Mesenchymal stem cell (in vitro differentiated cells and primary cell): ENCODE measurements at regions not wholly inside any gene's neighbourhood (a gene's known extent, or its start where the extent isn't known, plus 50 kb on each side); places are given as distances from the start of the nearest gene placed in this dataset.

Experiments used
- DNase-seq: peaks from one replicate; pipeline ENCODE4 v3.0.0-alpha.2; 2013
- H2AFZ ChIP-seq: one replicate; pipeline ENCODE4 v1.6.1; 2013; ENCODE audit warnings: low read depth, mild to moderate bottlenecking, control low read depth, inconsistent platforms, low read length, moderate library complexity
- H2AK5ac ChIP-seq: 2 replicates; pipeline ENCODE4 v1.6.1; 2013; ENCODE audit warnings: low read length, moderate library complexity, mild to moderate bottlenecking, inconsistent platforms; ENCODE audit not compliant: severe bottlenecking
- H2BK120ac ChIP-seq: one replicate; pipeline ENCODE4 v1.6.1; 2013; ENCODE audit warnings: low read depth, mild to moderate bottlenecking, inconsistent platforms, low read length, moderate library complexity
- H2BK12ac ChIP-seq, 2 experiments: one replicate each; pipeline ENCODE4 v1.6.1; 2013; ENCODE audit warnings: inconsistent platforms in 2 of 2, low read length in 2 of 2, mild to moderate bottlenecking in 2 of 2, moderate library complexity in 2 of 2, control low read depth in 1 of 2
- H2BK15ac ChIP-seq: one replicate; pipeline ENCODE4 v1.6.1; 2013; ENCODE audit warnings: mild to moderate bottlenecking, low read depth, inconsistent platforms; ENCODE audit not compliant: poor library complexity, severe bottlenecking
- H2BK5ac ChIP-seq: 2 replicates; pipeline ENCODE4 v1.6.1; 2013; ENCODE audit warnings: low read depth, mild to moderate bottlenecking, low read length, control low read depth, inconsistent platforms; ENCODE audit not compliant: poor library complexity, severe bottlenecking
- H3K14ac ChIP-seq, 2 experiments: one replicate each; pipeline ENCODE4 v1.6.1; 2013; ENCODE audit warnings: inconsistent platforms in 2 of 2, low read length in 2 of 2, control low read depth in 1 of 2, mild to moderate bottlenecking in 1 of 2, moderate library complexity in 1 of 2
- H3K18ac ChIP-seq, 2 experiments: one replicate each; pipeline ENCODE4 v1.6.1; 2013; ENCODE audit warnings: inconsistent platforms in 2 of 2, low read length in 2 of 2, control low read depth in 1 of 2, low read depth in 1 of 2, mild to moderate bottlenecking in 1 of 2
- H3K23ac ChIP-seq, 2 experiments: one replicate each; pipeline ENCODE4 v1.6.1; 2013; ENCODE audit warnings: inconsistent platforms in 2 of 2, low read length in 2 of 2, mild to moderate bottlenecking in 2 of 2, moderate library complexity in 2 of 2, control low read depth in 1 of 2
- H3K27ac ChIP-seq: 2 replicates; pipeline ENCODE4 v1.5.1; 2013; ENCODE audit warnings: mild to moderate bottlenecking, moderate library complexity, low read length, control low read depth, inconsistent platforms; ENCODE audit not compliant: poor library complexity, severe bottlenecking
- H3K27me3 ChIP-seq, 2 experiments: 2 replicates each; pipeline versions ENCODE4 v1.6.1 to v1.7.0; 2013; ENCODE audit warnings: low read length in 2 of 2, mild to moderate bottlenecking in 2 of 2, moderate library complexity in 2 of 2, control low read depth in 1 of 2, inconsistent platforms in 1 of 2; ENCODE audit not compliant: control insufficient read depth in 1 of 2, insufficient read depth in 1 of 2
- H3K36me3 ChIP-seq, 2 experiments: 2 replicates each; pipeline versions ENCODE4 v1.6.1 to v1.7.0; 2013; ENCODE audit warnings: low read length in 2 of 2, control low read depth in 1 of 2, inconsistent platforms in 1 of 2, low read depth in 1 of 2, mild to moderate bottlenecking in 1 of 2; ENCODE audit not compliant: insufficient read depth in 2 of 2, control insufficient read depth in 1 of 2
- H3K4ac ChIP-seq, 2 experiments: one replicate each; pipeline ENCODE4 v1.6.1; 2013; ENCODE audit warnings: inconsistent platforms in 2 of 2, low read length in 2 of 2, mild to moderate bottlenecking in 2 of 2, moderate library complexity in 2 of 2, control low read depth in 1 of 2, low read depth in 1 of 2
- H3K4me1 ChIP-seq: 2 replicates; pipeline ENCODE4 v1.6.1; 2013; ENCODE audit warnings: low read depth, low read length, control low read depth; ENCODE audit not compliant: control insufficient read depth, insufficient read depth
- H3K4me2 ChIP-seq: 2 replicates; pipeline ENCODE4 v1.6.1; 2013; ENCODE audit warnings: low read length, mild to moderate bottlenecking, inconsistent platforms; ENCODE audit not compliant: poor library complexity, severe bottlenecking
- H3K4me3 ChIP-seq, 2 experiments: 2 replicates each; pipeline versions ENCODE4 v1.5.1 to v1.7.0; 2013; ENCODE audit warnings: low read length in 2 of 2, mild to moderate bottlenecking in 2 of 2, control low read depth in 1 of 2, low read depth in 1 of 2; ENCODE audit not compliant: insufficient read depth in 1 of 2
- H3K79me1 ChIP-seq: replicated peaks from 2 replicates; pipeline ENCODE4 v1.6.1; 2013; ENCODE audit warnings: mild to moderate bottlenecking, control low read depth, low read length, inconsistent platforms; ENCODE audit not compliant: poor library complexity, severe bottlenecking
- H3K9ac ChIP-seq: 2 replicates; pipeline ENCODE4 v1.7.0; 2013; ENCODE audit warnings: mild to moderate bottlenecking, low read length, moderate library complexity
- H3K9me3 ChIP-seq: 2 replicates; pipeline ENCODE4 v1.7.0; 2013; ENCODE audit warnings: mild to moderate bottlenecking, low read length; ENCODE audit not compliant: control insufficient read depth
- H4K8ac ChIP-seq: one replicate; pipeline ENCODE4 v1.6.1; 2013; ENCODE audit warnings: inconsistent platforms, mild to moderate bottlenecking, low read length, moderate library complexity
- H4K91ac ChIP-seq: one replicate; pipeline ENCODE4 v1.6.1; 2013; ENCODE audit warnings: mild to moderate bottlenecking, low read length, inconsistent platforms
- WGBS: methylation state at CpG from one replicate; pipeline ENCODE4 v1.1.7; 2013; ENCODE audit warnings: mixed read lengths; 5-methylcytosine and 5-hydroxymethylcytosine counted together

DNA sequence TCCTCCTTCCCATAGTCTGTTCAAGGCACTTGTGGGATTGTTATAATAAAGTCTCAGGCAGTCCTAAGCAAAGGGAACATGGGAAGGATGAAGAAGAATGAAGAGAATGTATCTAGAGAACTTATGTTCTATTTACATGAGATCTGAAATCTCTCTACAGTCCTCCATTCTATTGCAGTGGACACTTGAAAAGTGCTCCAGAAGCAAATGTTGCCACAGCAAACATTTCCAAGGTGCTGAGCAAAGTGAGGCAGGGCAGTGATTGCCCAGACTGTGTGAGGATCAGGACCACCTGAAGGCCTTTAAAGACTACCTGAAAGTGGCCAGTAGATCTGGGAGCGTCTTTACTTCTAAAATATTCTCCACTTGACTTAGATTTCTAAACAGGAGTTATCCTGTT is 203.5 kb downstream of the RBM46 start:
- no peak overlapping the region for H3K4ac ChIP-seq
- no peak overlapping the region for H2BK5ac ChIP-seq
- H3K4me2 ChIP-seq = no peak overlapping the region
- H4K8ac ChIP-seq = no peak overlapping the region
- no peak overlapping the region for H2AFZ ChIP-seq
- no peak overlapping the region for H3K18ac ChIP-seq
- no CpG with 5 or more reads among the region's 1 CpG for WGBS
- no peaks in the 10 kb centered on the region for H3K9me3 ChIP-seq
- no peak overlapping the region for H2BK15ac ChIP-seq
- H3K79me1 ChIP-seq = no peaks in the 10 kb centered on the region
- no peak overlapping the region for H3K27ac ChIP-seq
- H3K4me3 ChIP-seq = no peak overlapping the region
- no peak overlapping the region for H2BK12ac ChIP-seq
- no peak overlapping the region for H3K9ac ChIP-seq
- DNase-seq = no peak
- no peak overlapping the region for H2BK120ac ChIP-seq
- no peaks in the 10 kb centered on the region for H3K4me1 ChIP-seq
- no peak overlapping the region for H3K14ac ChIP-seq
- no peaks in the 10 kb centered on the region for H3K36me3 ChIP-seq
- no peaks in the 10 kb centered on the region for H3K27me3 ChIP-seq
- H2AK5ac ChIP-seq = no peak overlapping the region
- no peak overlapping the region for H4K91ac ChIP-seq
- H3K23ac ChIP-seq = no peak overlapping the region

DNA sequence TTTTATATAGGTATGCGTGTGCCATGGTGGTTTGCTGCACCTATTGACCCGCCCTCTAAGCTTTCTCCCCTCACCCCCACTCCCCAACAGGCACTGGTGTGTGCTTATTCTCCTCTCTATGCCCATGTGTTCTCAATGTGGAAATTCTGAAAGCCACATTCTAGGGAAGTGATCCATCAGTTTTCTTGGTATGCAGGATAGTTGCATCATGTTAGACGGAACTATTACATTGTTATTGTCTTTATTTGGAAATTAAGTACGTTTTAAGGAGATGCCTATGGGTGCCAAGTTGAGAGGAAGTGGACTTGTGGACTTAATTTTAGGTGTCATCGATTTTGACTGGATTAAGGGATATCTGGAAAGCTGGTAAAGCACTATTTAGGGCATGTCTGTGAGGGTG is 204.6 kb downstream of the RBM46 start:
- no peak for DNase-seq
- Histone ChIP-seq H2BK5ac (no peak overlapping the region), H4K91ac (no peak overlapping the region), H4K8ac (no peak overlapping the region), H3K27me3 (no peaks in the 10 kb centered on the region), H2BK15ac (no peak overlapping the region), H3K9me3 (no peaks in the 10 kb centered on the region), H3K36me3 (no peaks in the 10 kb centered on the region), H3K9ac (no peak overlapping the region), H2AFZ (no peak overlapping the region), H3K14ac (no peak overlapping the region), H3K18ac (no peak overlapping the region), H3K79me1 (no peaks in the 10 kb centered on the region), H2BK12ac (no peak overlapping the region), H3K4ac (no peak overlapping the region), H2AK5ac (no peak overlapping the region), H3K23ac (no peak overlapping the region), H3K27ac (no peak overlapping the region), H2BK120ac (no peak overlapping the region), H3K4me2 (no peak overlapping the region), H3K4me1 (no peaks in the 10 kb centered on the region), H3K4me3 (no peak overlapping the region)
- 48% methylated on average over 3 of the region's 5 CpGs for WGBS

DNA sequence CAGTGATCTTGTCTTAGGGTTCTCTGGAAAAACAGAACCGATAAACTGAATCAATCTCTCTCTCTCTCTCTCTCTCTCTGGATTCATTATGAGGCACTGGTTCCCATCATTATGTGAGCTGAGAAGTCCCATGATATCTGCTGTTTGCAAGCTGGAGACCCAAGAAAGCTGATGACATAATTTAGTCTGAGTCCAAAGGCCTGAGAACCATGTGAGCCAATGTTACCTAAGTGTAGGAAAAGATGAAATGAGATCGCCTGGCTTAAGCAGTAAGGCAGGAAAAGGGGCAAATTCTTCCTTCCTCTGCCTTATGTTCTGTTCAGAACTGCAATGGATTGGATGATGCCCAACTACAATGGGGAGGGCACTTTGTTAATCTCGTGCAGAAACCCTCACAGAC is 207.4 kb downstream of the RBM46 start:
- H2AK5ac ChIP-seq = no peak overlapping the region
- no peaks in the 10 kb centered on the region for H3K36me3 ChIP-seq
- no peak overlapping the region for H3K4me3 ChIP-seq
- H4K8ac ChIP-seq = no peak overlapping the region
- H2BK120ac ChIP-seq = no peak overlapping the region
- H3K9me3 ChIP-seq = no peaks in the 10 kb centered on the region
- no peak overlapping the region for H4K91ac ChIP-seq
- 59% methylated on average over 2 of the region's 3 CpGs for WGBS
- no peaks in the 10 kb centered on the region for H3K79me1 ChIP-seq
- no peak overlapping the region for H3K9ac ChIP-seq
- no peak overlapping the region for H3K27ac ChIP-seq
- no peak overlapping the region for H3K4ac ChIP-seq
- no peak overlapping the region for H3K4me2 ChIP-seq
- no peak overlapping the region for H3K14ac ChIP-seq
- H3K4me1 ChIP-seq = no peaks in the 10 kb centered on the region
- H3K18ac ChIP-seq = no peak overlapping the region
- no peaks in the 10 kb centered on the region for H3K27me3 ChIP-seq
- no peak overlapping the region for H2AFZ ChIP-seq
- H2BK15ac ChIP-seq = no peak overlapping the region
- no peak overlapping the region for H3K23ac ChIP-seq
- no peak for DNase-seq
- H2BK5ac ChIP-seq = no peak overlapping the region
- H2BK12ac ChIP-seq = no peak overlapping the region

DNA sequence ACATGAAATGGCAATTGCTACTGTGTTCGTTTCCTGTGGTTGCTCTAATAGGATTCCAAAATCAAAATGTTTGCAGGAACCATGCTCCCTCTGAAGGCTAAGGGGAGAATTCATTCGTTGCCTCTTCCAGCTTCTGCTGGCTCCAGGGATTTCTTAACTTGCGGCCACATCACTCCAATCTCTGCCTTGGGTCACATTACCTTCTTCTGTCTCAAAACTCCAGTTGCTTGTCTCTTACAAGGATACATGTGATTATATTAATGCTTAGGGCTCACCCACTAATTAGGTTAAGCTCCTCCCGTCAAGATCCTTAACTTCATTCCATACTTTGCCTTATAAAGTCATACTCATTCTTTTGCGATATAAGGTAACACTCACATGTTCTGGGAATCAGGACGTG is 208.4 kb downstream of the RBM46 start:
- no peak overlapping the region for H3K18ac ChIP-seq
- no peak overlapping the region for H3K4ac ChIP-seq
- H3K14ac ChIP-seq = no peak overlapping the region
- no peak overlapping the region for H3K23ac ChIP-seq
- no peak overlapping the region for H3K4me2 ChIP-seq
- H3K27ac ChIP-seq = no peak overlapping the region
- H2AK5ac ChIP-seq = no peak overlapping the region
- 78% methylated on average over 6 of the region's 6 CpGs for WGBS
- H2BK15ac ChIP-seq = no peak overlapping the region
- H4K91ac ChIP-seq = no peak overlapping the region
- no peak overlapping the region for H2BK12ac ChIP-seq
- H3K9ac ChIP-seq = no peak overlapping the region
- no peaks in the 10 kb centered on the region for H3K27me3 ChIP-seq
- no peak overlapping the region for H2BK120ac ChIP-seq
- H3K79me1 ChIP-seq = no peaks in the 10 kb centered on the region
- no peak overlapping the region for H2AFZ ChIP-seq
- no peak for DNase-seq
- H4K8ac ChIP-seq = no peak overlapping the region
- H3K4me3 ChIP-seq = no peak overlapping the region
- H2BK5ac ChIP-seq = no peak overlapping the region
- H3K9me3 ChIP-seq = no peaks in the 10 kb centered on the region
- H3K4me1 ChIP-seq = no peaks in the 10 kb centered on the region
- no peaks in the 10 kb centered on the region for H3K36me3 ChIP-seq
